Activated T-cell treated with anti-CD3 and anti-CD28 coated beads for 4 hours (primary cell): ENCODE measurements at regions not wholly inside any gene's neighbourhood (a gene's known extent, or its start where the extent isn't known, plus 50 kb on each side); places are given as distances from the start of the nearest gene placed in this dataset.

ENCODE experiments used
- DNase-seq: peaks from one replicate; pipeline ENCODE4 v3.0.0-alpha.2; 2020

DNA sequence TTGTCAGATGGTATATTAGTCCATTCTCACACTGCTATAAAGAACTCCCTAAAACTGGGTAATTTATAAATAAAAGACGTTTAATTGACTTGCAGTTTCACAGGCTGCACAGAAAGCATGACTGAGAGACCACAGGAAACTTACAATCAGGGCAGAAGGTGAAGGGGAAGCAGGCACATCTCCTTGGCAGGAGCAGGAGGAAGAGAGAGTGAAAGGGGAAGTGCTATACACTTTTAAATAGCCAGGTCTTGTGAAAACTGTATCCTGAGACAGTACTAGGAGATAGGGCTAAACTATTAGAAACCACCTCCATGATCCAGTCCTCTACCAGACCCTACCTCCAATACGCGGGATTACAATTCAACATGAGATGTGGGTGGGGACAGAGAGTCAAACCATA, 193.9 kb upstream of the KCNG1 start:
- no peak for DNase-seq

DNA sequence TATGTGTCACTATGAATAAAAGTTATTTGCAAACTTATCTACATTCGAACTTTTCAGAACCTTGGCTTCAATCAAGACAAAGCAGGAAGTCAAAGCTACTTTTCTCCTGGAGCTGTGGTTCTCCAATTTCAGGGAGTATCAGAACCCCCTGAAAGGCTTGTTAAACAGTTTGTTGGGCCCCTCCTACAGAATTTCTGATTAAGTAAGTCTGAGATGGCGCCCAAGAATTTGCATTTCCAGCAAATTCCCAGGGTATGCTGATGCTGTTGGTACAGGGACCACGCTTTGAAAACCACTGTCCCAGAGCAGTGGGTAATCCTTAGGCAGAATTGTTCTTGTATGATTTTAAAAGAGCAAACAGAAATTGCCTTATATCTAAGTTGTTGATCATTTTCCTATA, 189.9 kb upstream of the KCNG1 start:
- no peak for DNase-seq

DNA sequence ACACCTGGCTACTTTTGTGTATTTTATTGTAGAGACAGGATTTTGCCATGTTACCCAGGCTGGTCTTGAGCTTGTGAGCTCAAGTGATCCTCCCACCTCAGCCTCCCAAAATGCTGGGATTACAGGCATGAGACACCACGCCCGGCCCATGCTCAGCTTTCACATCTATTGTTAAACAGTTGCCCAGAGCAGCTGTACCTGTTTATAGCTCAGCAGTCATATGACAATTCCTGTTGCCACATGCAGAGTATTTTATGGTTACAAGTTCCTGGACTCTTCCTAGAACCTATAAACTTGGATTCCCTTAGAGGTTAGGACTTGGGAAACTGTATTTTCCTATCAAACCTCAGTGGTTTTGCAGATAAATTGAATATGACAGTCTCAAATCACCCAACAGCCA, 188.3 kb upstream of the KCNG1 start:
- no peak for DNase-seq

DNA sequence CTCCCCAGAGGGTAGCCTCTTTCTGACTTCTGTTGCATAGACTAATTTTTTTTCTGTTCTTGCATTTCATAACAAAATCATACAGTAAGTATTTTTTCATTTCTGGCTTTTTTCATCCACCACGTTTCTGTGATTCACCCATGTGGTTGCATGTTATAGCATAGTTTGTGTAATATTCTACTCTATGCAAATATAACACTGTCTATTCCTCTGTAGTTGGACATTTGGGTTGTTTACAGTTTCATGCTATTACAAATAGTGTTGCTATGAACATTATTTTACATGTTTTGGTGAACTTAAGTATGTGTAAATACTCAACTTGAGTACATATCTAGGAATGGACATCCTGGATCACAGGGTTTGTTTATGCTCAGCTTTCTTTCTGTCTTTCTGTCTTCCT, 187.2 kb upstream of the KCNG1 start:
- DNase-seq: no peak

DNA sequence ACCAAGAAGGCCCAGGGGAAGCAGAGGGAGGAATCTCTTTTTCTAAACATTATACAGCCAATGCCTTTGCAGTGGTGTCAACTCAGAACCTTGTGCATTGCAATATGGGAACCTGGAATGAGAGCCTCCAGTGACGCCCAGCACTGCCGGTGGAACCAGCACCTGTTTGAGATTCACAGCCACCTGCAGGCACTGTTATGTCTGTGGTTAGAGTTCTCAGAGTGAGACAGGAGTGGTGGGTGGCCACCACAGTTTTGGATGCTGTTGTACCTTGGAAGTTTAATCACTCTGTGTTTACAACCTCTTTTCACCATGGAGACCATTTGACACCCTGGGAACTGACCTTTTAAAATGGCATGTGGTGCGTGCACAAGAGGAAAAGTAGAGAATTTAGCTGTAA, 185.3 kb upstream of the KCNG1 start:
- no peak for DNase-seq

DNA sequence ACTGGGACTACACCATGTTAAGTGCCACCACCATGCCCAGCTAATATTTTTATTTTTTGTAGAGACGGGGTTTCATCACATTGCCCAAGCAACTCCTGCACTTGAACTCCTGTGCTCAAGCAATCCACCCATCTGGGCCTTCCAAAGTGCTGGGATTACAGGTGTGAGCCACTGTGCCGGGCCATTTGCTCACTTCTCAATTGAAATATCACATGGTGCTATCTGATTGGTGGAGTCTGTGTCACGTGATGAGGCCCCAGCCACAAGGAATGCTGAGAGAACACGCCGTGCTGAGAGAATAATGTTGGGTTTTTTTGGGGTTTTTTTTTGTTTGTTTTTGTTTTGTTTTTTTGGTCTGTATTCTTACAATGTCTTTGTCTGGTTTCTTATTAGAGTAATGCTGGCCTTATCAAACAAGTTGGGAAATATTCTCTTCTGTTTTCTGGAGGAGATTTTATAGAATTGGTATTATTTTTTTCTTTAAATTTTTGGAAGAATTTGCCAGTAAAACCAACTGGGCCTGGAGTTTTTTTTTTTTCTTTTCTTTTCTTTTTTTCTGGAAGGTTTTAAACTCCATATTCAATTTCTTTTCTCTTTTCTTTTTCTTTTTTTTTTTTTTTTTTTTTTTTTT, 183.2 kb upstream of the KCNG1 start:
- DNase-seq: no peak

DNA sequence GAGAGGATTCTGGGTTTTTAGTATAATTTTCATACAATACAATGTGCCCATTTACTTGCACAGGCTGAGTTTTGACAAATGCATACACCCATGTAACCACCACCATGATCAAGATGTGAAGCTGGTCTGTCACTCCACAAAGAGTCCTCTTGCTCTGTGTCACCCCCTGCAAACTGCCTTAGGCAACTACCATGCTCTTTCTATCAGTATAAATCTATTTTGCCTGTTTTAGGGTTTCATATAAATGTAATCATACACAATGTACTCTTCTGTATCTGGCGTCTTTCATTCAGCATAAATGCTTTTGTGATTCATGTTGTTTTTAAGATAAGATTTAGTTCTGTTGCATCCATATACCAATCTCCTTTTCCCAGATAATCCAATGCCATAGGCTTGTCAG, 181.9 kb upstream of the KCNG1 start:
- no peak for DNase-seq

DNA sequence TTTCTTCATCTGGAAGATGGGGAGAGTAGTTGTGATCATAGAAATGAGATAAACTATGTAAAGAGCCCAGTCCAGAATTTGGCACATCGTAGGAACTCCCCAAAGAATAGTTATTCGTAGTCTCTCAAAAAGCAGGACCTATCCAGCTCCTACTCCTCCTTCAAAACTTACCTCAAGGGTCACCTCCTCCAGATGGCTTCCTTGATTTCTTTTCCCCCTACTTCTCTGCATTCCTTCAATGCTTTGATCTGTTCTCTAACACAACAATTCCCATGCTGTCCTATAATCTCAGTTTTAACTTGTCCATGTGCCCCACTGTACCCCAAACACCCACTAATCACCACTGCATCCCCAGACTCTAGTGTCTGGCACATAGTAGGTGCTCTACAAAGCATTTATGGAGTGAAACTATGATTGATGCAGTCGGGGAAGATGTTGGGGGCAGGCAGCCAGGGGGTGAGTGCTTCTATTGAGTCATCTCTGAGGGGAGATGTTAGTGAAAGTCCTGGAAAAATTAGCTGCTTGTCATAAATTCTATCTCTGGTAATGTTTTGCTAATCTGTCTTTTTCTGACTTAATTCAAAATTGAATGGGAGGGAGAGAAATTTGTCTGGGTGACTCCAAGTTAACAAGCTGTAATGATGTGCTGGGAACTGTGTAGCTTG, 181.3 kb upstream of the KCNG1 start:
- DNase-seq: no peak

DNA sequence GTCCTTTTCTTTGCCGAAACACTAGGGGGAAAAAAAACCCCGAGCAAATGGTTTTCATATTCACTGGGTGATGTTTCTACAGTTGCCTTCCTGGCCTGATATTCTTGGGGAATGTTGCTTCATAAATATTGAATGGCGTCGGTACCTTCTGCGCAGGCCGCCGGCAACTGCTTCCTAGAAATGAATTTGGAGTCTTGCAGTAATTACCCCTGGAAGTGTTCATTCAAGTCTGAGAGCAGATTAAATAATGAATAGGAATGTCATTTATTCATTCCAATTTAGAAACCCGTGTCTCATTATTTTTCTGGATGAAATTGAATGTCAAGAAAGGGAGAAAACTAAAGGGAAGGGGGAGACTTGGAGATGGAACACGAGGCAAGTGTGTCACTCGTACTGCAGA, 179.4 kb upstream of the KCNG1 start:
- no peak for DNase-seq

DNA sequence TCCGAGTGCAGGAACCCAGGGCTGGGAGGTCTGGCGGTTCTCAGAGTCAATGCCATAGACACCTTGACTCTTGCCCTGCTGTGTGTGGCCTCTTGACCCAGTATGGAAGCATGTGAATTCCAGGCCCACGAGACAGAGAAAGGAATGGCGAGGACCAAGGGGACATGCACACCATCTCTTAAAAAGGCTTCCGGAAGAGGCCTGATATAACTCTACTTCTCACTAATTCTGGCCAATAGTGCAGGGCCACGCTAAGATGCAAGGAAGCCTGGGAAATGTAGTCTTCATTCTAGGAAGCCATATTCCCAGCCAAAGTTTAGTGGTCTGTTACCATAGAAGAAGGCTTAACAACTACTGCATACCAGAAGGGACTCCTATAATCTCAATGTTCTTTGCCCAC, 177.0 kb upstream of the KCNG1 start:
- no peak for DNase-seq

DNA sequence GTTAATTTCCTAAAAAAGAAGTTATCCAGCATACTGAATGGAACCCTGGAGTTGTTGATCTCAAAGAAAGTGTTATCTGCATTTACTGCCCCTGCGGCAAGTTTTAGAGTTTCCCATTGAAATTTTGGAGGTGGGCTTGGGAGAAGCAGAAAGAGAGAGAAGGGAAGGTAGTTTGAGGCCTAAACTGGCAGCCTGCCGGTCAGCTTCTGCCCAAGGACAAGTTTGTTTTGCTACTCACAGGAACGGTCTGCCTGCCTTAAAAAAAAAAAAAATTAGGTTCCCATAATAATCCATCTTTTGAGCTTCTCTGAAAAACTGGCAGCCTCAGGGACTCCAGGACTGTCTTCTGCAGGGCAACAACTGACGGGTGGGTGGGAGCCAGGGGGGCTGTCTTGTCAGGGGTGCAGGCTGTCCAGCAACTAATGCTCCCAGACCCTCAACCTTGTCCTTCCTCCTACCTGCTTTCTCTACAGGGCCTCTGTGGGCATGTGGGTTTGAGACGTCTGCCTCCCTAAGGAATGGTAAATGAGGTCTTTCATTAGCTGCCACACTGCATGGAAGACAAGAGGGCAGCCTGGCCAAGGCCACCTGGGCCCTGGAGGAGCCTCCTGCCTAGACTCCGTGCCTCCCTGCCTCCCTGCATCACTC, 176.1 kb upstream of the KCNG1 start:
- no peak for DNase-seq

DNA sequence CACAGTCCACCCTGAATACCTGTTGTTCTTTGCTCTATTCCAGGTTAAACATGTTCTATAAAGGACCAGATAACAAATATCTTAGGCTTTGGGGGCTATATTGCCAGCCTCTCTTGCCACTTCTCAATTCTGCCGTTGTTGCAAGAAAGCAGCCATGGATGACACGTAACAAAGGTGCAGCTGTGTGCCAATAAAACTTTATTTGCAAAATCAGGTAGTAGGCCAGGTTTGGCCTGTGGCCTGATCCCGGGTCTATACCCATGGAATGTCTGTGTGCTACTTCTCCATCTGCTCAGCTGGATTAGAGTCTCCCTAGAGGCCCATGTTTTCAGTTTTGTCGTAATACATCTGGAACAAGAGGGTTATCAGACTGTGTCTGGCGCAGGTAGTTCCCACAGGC, 175.3 kb upstream of the KCNG1 start:
- no peak for DNase-seq

DNA sequence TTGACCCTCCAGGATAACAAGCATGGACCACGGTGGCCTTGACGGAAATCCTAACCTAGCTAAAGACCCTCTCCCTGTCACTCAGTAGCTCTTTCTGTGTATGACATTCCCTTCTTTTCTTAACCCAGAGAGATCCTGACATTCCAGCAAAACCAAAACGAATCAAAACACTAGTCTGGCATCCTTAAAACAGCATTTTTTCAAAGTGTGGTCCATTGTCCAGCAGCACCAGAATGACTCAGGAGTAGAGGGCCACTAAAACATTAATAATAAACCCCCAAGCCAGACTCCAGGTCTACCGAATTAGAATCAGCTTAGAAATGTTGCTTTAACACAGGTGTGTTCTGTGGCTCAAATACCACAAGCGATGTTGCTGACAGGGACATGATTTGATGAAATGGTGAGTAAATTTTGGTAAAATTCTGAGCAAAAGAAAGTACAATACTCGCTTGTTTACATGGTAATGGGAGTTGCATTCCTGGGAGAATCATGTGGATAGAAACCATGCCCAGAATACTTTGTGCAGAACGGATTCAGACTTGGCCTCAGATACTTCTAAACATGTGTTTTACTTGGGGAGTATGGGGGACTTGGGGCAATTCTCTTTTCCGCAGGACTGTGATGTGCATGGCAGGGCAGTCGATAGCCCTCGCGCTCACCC, 174.2 kb upstream of the KCNG1 start:
- DNase-seq: no peak

DNA sequence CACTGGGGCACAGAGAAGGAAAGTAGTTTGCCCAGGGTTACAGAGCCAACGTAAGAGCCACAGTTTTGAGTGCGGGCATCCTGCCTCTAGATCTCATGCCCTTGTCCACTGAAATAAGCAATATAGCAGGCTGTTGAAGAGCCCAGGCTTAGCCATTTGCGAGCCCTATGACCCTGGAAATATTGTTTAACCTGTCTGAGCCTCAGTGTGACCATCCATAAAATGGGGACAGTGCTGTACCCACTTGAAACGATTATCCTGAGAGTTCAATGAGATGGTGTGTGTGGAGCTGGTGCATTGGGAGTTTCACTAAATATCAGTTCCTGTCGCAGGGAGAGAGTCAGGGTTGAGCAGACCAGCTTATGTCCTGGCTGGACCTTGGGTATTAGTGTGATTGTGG, 173.1 kb upstream of the KCNG1 start:
- DNase-seq: no peak

DNA sequence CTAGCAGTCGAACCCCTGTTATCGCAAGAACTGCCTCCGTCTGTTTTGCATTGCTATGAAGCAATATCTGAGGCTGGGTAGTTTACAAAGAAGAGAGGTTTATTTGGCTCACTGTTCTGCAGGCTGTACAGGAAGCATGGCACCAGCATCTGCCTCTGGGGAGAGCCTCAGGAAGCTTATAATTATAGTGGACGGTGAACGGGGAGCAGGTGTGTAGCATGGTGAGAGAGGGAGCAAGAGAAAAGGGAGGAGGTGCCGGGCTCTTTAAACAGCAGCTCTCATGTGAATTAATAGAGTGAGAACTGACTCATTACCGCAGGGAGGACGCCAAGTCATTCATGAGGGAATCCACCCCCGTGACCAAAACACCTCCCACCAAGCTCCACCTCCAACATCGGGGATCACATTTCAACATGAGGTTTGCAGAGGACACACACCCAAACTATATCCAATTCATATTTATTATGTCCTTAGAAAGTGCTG, 172.6 kb upstream of the KCNG1 start:
- no peak for DNase-seq

DNA sequence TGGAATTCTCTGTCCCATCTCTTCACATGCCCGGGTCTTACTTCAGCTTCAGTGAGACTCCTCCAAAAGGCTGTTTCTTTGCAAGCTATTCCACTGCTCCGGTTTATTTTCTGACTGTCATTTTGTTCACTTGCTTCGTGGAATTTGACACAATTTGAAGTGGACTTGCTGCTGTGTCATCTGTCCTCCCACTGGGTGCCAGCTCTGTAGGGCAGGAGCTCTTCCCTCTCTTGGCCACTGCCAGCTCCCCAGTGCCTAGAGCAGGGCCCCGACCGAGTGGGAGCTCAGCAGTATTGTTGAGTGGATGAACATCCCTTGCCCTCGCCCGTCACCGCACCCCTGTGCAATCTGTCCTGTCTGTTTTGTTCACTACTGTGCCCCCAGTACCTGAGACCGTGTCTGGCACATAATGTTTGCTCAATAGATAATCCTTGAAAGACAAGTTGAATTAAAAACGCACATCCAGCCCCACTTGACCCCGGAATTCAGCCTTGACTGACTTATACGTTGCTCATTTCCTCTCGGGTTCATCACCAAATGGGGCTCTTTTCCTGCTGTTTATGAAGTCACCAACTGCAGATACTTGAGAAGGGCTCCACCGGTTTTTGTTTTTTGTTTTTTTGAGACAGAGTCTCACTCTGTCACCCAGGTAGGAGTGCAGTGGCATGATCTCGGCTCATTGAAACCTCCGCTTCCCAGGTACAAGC, 170.3 kb upstream of the KCNG1 start:
- DNase-seq: no peak

DNA sequence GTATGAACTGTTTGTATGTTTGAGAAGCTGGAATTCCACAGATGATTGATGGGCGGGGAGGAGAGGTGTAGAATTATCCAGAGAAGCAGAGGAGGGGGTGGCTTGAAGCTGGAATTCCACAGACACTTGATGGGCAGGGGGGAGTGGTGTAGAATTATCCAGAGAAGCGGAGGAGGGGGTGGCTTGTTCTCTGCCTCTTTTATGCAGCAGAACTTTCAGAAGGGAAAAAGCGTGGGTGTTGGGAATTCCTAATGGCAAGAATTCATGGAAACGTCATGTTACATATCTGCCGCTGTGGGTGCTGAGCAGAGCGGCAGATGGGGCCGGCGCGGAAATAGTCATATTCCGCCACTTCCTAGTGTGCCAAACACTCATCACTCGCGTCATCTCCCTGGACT, 167.9 kb upstream of the KCNG1 start:
- no peak for DNase-seq

DNA sequence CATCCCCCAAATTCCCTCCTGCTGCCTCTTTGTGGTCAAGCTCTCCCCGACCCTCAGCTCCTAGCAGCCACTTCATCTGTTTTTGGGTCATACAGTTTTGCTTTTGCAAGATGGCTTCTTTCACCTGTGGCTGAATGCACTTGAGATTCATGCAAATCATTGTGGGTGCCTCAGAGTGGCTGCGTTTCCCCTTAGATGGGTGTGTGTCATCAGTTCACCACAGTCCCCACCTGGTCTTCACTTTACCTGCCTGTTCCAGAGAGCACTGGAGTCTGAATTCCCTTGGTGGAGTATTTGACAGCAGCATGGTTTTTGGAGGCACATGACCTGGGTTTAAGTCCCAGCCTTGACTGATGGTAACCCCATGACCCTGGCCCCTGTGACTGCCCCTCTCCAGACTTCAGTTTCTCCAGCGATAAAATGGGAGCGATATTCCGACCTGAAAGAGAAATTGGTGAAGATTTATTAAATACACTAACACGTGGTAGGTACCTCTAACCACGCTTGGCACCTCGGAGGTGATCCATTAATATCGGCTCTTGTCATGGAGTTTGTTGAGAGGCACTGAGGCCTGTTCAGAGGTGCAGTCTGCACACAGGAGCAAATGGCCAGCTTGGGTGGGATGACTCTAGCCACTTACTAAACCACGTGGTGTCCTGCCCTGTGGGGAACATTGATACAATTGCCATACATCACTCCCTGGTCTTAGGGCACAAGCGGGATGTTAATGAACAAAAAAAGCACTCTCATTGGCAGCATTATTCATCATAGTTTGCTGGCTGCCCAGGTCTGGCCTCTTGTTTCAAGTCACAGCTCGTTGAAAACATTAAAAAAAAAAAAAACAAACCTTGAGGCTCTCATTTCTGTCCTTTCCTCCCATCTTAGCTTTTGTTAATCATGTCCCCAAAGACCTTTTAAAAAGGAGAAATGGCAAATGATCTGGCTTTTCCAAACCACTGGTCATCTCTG, 167.2 kb upstream of the KCNG1 start:
- DNase-seq: no peak

DNA sequence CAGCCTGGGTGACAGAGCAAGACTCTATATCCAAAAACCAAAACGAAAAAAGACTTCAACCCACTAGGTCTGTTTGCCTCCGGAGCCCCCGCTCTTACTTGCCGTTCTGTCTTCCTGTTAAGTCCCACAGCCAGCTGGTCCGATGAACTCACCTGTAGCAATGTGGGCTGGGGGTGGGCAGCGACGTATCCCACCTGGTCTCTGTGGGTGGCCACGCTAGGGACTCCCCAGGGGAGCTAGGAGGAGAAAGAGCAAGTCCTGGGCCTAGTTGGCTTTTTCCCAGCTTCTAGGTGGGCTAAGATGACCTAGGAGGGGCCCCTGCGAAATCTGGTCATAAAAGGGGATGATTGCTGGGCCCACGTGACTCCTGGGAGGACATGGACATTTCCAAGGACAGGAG, 166.0 kb upstream of the KCNG1 start:
- no peak for DNase-seq

DNA sequence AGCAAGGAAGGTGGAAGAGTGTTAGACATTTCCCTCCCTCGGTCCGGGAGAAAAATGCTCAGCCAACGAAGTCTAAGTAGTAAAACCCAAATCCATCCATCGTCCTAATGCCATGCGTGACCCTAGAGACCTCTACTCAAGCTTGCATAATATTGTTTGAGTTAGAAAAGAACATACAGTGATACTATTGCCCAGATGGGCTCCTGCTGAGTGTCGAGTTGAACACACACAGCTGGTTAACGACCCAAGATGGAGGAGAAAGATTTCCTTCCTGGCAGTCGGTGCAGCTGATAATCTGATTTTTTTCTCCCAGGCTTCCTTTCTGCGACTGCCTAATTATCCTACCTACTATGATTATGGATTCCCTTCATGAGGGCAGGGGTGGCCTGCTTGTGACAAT, 164.4 kb upstream of the KCNG1 start:
- no peak for DNase-seq

DNA sequence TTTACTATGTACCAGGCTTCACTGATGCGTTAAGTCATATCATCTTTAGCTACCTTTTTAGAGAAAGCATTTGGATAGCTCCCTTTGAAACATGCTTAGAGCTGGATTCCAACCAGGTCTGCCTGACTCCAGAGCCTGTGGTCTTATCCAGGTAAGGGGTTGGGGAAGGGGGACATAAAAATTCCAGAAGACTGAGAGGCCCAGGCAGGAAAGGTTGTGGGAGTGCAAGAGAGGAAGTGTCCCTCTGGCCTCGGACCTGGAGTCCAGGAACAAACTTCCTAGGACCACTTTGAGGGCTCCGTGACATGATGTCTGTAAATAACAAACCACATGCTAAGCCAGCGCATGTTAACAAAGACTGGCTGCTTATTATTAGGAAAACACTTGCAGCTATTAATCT, 163.0 kb upstream of the KCNG1 start:
- DNase-seq: no peak

DNA sequence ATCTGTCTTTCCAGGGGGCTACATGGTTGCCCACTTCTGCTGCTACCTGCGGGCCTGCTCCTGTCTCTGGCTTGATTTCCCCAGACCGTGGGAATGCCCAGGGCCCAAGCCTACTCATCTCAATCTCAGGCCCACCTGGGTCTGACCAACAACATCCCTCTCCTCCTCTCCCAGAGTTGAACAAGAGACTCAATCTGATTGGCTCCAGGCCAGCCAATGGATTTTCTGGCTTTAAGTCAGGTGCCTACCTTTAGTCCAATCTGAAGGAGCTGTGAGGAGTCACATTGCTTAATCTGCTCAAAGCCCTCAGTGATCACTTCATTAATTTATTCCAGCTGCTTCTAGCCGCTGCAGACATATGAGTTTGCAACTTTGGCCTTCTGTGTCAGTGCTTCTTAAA, 162.4 kb upstream of the KCNG1 start:
- no peak for DNase-seq
